Caki2 (cell line): ENCODE measurements at regions not wholly inside any gene's neighbourhood (a gene's known extent, or its start where the extent isn't known, plus 50 kb on each side); places are given as distances from the start of the nearest gene placed in this dataset.
"Not testable (repeated sequence)": the region's sequence is repeated elsewhere in the genome, so short reads cannot be mapped to it uniquely, and the experiment has no call there.

Experiments
- DNase-seq: peaks from one replicate; pipeline ENCODE4 v3.0.0-alpha.2; 2015; ENCODE audit warnings: low read depth
- in situ Hi-C: cut with HindIII; loops from 2 replicates; pipeline ENCODE4 v1.10.0; 2016; ENCODE audit warnings: low sequenced_read_pairs, low pct_unique_long_range_greater_than_20kb, mixed read lengths

DNA sequence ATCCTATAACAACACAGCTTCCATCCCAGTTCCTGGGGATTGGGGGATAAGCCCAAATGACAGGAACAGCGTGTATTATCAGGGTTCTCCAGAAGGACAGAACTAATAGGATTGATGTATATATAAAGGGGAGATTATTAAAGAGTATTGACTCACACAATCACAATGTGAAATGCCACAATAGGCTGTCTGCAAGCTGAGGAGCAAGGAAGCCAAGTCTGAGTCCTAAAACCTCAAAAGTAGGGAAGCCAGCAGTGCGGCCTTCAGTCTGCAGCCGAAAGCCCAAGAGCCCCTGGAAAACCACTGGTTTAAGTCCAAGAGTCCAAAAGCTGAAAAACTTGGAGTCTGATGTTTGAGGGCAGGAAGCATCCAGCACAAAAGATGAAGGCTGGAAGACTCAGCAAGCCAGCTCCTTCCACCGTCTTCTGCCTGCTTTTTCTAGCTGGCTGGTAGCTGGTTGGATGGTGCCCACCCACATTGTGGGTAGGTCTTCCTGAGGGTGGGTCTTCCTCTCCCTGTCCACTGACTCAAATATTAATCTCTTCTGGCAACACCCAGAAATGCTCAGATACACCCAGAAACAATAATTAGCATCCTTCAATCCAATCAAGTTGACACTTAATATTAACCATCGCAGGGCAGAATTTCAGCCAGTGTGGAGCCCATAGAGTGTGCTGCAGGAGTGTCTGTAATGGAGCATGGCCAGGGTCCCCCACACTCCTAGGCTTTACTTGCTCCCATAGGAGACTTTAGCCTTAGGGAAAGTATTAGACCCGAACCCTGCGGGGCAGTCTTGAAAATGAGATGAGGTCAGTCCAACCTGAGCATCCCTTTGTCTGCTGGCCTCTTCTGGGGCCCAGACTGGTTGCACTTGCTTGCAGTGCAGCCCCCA lies 111.1 kb downstream of the SINHCAF start:
- in situ Hi-C loops, result no loop called here
- no peak for DNase-seq

DNA sequence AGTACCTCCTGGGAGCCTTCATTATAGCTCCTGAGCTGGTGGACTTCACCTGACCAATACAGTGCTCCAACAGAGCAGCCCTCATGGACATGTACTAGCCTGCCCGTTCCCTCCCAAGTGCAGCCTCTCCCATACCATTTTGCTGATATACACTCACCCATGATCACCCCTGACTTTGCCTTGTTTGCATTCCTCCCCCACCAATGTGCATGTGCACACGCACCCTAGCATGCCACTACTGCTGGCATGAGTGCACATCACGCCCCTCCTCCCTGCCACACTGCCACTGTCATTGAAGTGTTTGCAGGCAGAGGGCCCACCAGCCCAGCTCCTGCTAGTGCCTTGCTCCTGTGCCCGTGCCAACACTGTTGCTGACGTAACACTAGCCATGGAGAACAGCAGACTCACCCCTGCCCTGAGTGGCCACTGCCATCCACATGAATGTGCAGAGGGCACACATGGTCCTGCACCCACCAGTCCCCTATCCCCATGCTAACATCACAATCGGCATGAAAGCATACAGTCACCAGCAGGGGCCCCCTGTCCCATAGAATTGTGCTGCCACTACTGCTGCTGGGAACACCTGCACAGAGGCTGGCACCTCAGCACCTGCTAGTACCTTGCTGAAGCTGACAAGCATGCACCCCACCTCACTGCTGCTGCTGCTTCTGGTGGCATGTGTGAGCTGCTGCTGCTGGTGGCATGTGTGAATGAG lies 110.3 kb downstream of the SINHCAF start:
- in situ Hi-C loops, result no loop called here
- peak; percentile 28 for DNase-seq

DNA sequence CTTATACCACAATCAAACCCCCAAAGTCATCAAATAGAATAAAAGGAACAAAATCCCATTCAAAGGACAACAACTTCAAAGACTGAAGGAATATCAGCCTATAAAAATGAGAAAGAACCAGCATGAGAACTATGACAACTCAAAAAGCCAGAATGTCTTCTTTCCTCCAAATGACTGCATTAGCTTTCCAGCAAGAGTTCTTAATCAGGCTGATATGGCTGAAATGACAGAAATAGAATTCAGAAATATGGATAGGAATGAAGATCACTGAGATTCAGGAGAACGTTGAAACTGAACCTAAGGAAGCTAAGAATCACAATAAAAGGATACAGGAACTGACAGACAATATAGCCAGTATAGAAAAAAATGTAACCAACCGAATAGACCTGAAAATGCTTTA lies 109.5 kb downstream of the SINHCAF start:
- in situ Hi-C loops, result no loop called here
- DNase-seq, result no peak

DNA sequence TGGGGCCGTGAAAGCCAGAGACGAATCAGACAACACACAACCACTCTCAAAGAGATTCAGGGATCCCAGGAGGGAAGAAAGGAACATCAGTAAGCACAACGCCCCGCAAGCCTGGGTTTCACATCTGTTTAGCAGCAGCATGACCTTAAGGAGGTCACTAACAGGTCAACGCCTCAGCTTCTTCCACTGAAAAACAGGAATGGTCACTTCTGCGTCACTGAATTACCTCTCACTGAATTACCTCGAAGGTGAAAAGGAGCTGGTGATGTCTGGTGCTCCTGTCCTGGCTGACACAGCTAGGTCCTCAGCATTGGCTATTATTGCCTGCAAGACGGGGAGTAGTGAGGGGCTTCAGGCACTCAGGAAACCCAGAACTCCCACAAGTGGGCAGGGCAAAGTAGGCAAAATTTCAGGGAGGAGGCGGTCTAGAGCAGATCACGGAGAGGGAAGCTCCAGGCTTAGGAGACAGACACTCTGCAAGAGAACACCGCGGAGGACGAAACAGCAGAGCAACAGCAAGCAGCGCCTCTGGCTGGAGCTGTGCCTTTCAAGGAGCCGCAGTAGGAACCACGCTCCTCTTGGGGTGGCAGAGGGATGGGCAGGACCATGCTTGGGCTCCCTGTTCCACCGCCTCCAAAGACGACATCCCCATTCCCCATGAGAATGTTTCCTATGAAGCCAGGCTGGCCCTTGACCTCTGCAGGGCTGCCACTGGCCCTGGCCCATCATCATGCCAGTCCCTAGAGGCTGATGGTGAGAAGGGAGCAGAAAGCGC lies 108.4 kb downstream of the SINHCAF start:
- no peak for DNase-seq
- in situ Hi-C loops, result no loop called here

DNA sequence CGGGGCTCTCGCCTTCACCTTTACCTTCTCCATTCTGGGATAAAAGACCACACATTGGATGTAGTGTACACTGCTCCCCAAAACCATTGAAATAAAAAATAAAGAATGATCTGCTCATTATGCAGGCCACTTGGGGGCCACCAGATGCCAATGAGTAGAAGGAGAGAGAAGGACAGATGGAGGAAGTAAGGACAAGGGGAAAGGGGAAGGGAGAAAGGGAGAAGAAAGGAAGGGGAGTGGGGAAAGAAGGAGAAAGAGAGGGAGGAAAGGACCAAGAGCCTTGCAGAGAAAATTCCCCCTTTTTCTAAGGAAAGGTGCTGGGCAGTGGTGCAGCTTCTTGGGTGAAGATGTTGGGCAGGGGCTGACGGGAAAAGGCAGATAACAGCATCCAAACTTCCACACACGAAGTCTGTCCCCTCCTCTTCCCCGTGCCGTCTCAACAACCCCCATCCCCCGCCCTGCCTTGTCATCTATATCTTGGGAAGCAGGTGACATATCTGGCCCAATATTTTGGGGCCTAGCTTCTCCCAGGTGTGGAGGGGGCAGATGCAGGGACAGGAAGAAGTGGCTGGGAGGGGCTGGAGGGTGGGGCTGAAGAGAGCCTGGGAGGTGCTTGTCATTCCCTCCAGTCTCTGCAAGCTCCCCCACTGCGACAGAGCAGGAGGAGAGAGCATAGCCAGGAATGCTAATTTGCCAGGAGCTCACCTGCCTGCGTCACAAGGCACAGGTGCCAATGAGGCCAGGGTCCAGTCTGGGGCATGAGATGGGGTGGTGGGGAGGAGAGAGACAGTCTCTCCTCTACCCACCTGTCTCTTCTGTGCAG lies 107.5 kb downstream of the SINHCAF start:
- no peak for DNase-seq
- in situ Hi-C loops, result no loop called here

DNA sequence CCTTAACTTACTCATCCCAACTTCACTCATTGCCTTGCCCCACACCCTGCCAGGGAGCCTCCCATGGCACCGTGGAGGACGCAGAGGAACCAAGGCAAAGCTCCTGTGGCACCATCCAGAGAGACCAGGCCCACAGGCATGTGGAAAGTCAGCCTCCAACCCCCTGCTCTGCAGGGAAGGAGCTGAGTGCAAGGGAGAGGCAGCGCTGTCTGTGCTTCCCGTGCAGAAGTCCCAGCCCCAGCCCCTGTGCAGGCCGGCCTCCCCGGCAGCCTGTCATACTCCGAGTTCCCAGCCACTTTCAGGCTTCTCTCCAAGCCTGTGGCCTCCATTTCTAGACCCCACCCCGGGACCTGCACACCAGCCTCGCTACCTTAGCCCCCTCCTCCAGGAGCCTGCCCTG lies 106.4 kb downstream of the SINHCAF start:
- no peak for DNase-seq
- in situ Hi-C loops, result no loop called here

DNA sequence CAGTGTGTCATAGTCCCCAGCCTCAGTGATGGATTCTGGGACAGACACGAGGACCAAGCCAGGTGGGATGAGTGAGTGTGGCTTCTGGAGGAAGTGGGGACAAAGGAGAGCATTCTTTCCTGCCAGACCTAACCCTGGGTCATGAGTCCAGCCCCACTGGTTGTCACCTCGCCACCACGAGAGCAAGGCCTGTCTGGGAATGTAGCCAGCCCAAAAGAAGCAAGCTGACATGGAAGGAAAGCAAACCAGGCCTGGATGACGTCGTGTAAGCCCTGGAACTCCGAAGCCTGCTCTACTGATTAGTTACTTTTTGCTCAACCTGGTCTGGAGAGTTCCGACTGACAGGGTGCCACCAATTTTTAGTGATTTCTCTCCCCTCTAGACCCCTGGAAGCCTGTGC lies 105.9 kb downstream of the SINHCAF start:
- no peak for DNase-seq
- in situ Hi-C loops, result no loop called here

DNA sequence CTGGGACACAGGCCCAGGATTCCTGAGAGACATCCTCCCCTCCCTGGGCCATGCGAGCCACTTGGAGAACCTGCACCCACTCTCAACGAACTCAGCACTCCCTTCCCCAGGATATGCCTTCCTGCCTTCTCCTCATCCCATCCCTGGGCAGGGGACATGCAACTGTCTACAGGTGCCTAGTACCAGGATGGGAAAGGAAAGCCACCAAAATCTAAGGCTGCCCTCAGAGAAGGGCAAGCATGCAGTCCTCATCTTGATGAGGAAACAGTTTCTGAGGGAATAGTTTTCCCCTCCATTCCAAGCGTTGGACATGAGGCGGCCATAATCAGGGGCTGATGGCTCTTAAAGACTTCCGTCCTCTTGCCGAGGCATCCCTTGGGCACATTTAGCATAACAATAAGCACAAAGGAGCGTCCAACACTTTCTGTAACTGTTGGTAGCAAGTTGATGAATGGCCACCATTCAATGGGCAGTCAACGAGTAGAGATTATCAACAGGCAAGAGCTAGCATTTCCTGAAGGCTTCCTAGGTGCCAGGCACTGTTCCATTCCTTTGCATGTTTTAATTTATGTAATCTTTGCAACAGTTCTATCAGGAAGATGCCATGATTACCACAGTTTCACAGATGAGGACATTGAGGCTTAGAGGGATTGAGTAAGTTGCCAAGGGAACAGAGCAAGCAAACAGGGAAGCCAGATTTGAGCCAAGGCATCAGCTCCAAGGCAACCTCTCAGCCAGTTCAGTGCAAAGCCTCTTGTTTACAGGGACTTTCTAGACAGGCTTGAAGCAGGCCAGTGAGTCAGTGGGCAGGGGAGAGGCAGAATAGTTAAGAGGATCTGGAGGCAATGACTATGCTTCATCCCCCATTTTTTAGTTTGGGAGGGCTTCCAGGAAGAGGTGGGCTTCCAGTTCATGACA lies 105.1 kb downstream of the SINHCAF start:
- in situ Hi-C loops, result no loop called here
- DNase-seq, result no peak

DNA sequence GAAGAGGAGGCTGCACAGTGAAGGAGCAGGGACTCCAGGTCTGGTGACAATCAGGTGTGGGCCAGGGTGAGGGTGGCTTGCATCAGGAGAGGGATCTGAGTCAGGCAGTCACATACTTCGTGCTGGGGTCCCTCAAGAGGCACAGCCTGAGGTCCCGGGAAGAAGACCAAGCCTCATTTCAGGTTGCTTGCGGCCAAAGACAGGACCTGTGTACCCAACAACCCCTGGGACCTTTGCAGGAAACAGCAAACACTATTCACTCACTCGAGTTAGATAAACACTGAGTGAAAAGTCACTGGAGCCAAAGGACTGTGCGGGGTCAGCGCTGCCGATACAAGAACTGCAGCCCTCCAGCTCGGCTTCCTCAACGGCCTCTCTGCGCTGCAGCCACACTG lies 104.4 kb downstream of the SINHCAF start:
- DNase-seq, result no peak
- in situ Hi-C loops, result no loop called here

DNA sequence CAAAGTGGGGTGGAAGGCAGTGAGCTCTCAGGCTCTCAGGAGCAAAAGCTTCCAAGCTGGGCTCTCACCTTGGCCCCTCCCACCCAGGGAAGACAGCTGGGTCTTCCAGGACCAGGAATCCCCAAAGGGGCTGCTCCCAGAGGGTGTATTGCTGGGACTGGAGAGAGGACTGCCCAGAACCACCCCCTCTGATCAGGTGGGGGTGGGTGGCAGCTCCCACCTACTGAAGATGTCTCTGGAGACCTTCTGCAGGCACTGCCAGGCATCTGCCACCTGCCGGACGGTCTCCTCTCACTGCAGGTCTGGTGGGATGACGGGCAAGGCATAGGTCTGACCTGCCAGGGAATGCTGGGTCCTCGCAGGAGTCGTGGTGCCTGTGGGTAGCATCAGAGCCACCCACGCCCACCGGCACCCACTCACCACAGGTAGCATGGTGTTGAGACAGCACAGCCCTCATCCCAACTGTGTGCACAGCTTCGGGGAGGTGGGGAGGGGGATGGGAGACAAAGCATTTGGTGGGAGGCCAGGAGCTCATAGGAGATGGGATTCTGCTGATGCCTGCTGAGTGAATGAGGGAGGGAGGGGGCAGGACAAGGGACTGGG lies 103.2 kb downstream of the SINHCAF start:
- no peak for DNase-seq
- in situ Hi-C loops, result no loop called here

DNA sequence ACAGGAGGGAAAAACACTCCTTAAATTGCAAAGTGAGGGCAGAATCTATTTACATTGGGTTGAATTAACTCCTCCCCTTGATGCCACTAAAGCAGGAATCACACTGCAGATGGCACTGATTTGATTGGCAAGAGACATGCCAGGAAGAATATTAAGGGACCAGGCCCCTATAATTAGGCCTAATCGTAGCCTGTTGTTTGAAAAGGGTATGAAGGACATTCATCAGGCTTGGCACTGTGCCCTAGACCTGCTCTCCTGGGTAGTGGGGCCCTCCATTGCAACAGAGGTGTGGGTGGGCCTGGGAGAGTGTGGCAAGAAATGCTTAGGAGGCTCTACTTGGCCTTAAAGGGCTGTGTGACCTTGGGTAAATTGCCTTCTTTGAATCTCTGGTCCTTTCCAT lies 102.3 kb downstream of the SINHCAF start:
- in situ Hi-C loops, DNase-seq: not testable (repeated sequence)

DNA sequence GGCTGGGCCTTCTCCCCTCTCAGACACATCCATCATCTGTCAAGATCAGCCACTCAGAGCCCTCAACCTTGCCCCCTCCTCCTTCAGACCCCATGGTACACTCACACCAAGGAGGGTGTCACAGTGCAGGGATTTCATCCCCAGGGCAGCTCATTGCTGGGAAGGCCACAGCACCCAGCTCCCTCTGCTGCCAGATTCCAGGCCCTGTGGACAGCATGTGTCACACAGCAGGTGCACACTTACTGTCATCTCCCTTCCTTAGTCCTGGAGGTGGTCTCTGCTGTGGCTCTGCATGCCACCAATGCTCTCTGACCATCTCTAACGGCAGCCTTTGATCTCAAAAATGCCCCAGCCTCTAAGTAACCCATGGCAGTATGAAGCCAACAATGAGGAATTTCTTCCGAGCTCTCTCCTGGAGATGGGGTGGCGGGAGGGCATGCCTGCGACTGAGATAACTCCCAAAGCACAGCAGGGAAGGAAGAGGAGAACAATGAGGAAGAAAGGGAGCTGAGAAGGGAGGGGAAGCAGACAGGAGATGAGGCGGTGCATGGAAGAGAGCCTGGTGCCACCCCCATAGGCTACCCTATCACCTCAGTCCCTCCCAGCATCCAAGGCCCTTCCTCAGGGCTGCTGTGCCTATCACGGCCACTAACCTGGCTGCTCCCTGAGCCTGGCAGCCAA lies 101.0 kb downstream of the SINHCAF start:
- DNase-seq, result no peak
- in situ Hi-C loops, result no loop called here

DNA sequence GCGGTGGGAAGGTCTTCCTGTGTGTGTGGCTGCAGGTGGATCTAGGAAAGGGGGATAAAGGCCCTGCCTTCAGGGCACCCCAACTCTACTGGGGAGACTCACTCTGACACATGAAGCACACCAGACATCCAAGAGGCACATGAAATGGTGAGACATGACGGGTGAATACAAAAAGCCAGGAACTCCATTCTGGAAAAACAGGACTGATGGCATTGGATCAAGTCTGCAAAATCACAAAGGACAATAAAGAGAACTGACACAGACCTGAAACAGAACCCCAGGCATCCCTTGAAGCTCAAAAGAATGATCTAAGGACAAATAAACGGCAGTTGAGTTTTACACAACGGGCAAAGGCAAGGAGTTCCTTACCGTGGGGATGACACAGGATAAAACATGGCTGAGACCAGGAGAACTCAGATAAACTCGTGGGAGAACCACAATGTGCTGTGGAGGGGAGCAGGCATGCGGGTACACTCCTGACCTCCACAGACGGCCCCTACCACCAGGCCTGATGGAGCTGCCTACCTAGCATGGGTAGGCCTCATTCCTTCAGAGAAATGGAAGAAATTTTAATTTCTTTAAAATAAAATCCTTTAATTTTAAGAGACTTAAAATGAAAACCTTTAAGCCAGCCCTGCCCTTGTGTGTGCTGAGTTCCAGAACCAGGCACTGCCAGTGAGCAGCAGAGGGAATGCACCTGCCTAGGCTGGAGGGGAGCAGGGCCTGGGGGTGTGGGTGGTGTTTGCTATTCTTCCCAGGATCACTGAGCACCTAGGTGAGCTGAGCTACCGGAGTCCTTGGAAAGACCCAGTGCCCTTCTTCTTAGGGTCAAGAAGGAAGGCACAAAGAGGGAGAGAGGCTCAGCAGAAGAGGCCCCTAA lies 100.1 kb downstream of the SINHCAF start:
- DNase-seq, result no peak
- in situ Hi-C loops, result no loop called here

DNA sequence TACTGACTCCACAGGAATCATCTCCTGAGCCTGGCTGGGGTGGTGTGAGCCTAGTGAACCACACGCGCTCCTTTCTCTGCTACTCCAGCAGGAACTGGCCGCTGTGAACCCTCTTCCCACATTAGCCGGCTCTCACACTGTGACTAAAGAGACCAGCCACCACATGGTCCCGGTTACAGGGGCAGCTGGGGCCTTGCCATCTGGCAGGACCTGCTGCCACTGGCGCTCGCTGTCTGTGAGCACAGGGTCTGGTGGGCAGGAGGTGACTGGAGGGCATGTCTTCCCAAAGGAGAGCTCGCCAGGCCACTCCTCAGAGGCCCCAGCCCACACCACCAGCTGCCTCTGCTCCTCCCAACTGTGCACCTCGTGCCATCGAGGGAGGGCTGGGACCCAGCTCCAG lies 99.3 kb downstream of the SINHCAF start:
- no peak for DNase-seq
- in situ Hi-C loops, result no loop called here

DNA sequence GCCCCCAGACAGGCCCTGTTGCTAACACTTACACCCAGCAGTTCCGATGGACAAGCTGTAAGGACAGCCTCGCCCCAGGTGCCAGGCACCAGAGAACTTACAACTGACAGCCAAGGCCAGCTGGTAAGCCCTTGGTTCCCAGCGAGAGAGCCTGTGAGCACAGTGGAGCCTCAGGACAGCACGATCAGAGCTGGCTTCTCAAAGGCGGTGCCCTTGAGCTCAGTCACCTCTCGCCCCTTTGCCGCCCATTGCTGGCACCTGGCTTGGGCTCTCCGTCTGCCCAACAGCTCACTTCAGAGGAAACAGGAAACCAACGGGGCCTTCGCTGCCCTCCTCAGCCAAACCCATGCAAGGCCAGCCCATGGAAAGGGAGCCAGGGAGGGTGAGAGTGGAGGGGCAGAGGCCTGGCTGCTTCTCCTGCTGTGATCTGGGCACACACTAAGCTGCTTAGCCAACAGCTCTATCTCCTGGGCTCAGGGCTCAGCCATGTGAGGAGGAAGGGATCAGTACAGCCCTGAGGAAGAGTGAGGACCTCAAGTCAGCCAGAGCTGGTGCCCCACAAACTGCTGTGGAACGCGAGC lies 98.5 kb downstream of the SINHCAF start:
- no peak for DNase-seq
- in situ Hi-C loops, result no loop called here
